CD14-positive monocyte (primary cell): ENCODE measurements at regions not wholly inside any gene's neighbourhood (a gene's known extent, or its start where the extent isn't known, plus 50 kb on each side); places are given as distances from the start of the nearest gene placed in this dataset.
"Not testable (repeated sequence)": the region's sequence is repeated elsewhere in the genome, so short reads cannot be mapped to it uniquely, and the experiment has no call there.

Source experiments
- DNase-seq, 3 donors: peaks; one replicate each; pipeline ENCODE4 v3.0.0-alpha.2; 2011 to 2022
- H2AFZ ChIP-seq: 2 replicates; pipeline ENCODE4 v1.6.0; 2012; ENCODE audit warnings: mild to moderate bottlenecking, low read depth, low read length, inconsistent platforms; ENCODE audit not compliant: insufficient read depth, poor library complexity, severe bottlenecking
- H3K27ac ChIP-seq, 2 donors: 1 replicate in 1 of 2; 2 replicates in 1 of 2; pipeline ENCODE4 v1.5.1; 2012 to 2013; ENCODE audit warnings: low read length in 2 of 2, control low read depth in 1 of 2, inconsistent platforms in 1 of 2, low read depth in 1 of 2, mild to moderate bottlenecking in 1 of 2
- H3K27me3 ChIP-seq, 2 donors: one replicate each; pipeline versions ENCODE4 v1.6.0 to v1.6.1; 2011 to 2013; ENCODE audit warnings: low read length in 2 of 2; ENCODE audit not compliant: control insufficient read depth in 2 of 2, insufficient read depth in 2 of 2
- H3K36me3 ChIP-seq, 2 donors: replicated peaks in 1 of 2; 1 replicate in 1 of 2; 2 replicates in 1 of 2; pipeline versions ENCODE4 v1.5.1 to v1.6.1; 2012 to 2013; ENCODE audit warnings: low read length in 2 of 2, control low read depth in 1 of 2, inconsistent platforms in 1 of 2, mild to moderate bottlenecking in 1 of 2; ENCODE audit not compliant: insufficient read depth in 2 of 2, control insufficient read depth in 1 of 2
- H3K4me1 ChIP-seq, 2 donors: 1 replicate in 1 of 2; 2 replicates in 1 of 2; pipeline versions ENCODE4 v1.5.1 to v1.6.1; 2012 to 2013; ENCODE audit warnings: low read length in 2 of 2, control low read depth in 1 of 2, inconsistent platforms in 1 of 2, mild to moderate bottlenecking in 1 of 2, moderate library complexity in 1 of 2; ENCODE audit not compliant: insufficient read depth in 2 of 2, control insufficient read depth in 1 of 2
- H3K4me2 ChIP-seq: replicated peaks from 2 replicates; pipeline ENCODE3; 2012; ENCODE audit warnings: low read length, moderate library complexity, mild to moderate bottlenecking; ENCODE audit not compliant: poor library complexity, severe bottlenecking; ENCODE audit errors: extremely low read depth
- H3K4me3 ChIP-seq, 3 experiments: fragments of 200-600 bp in 1 of 3; sonication (generic) in 1 of 3; replicated peaks in 1 of 3; 1 replicate in 2 of 3; 2 replicates in 1 of 3; pipeline ENCODE4 v1.5.1; 2011 to 2013; ENCODE audit warnings: low read length in 3 of 3, mild to moderate bottlenecking in 3 of 3, control low read depth in 2 of 3, low read depth in 2 of 3, inconsistent platforms in 1 of 3, moderate library complexity in 1 of 3
- H3K79me2 ChIP-seq: 2 replicates; pipeline ENCODE4 v1.6.0; 2012; ENCODE audit warnings: mild to moderate bottlenecking, control low read depth, inconsistent platforms, low read length, moderate library complexity; ENCODE audit not compliant: insufficient read depth
- H3K9ac ChIP-seq: 2 replicates; pipeline ENCODE4 v1.6.0; 2017; ENCODE audit warnings: low read length, mild to moderate bottlenecking; ENCODE audit not compliant: insufficient read depth, poor library complexity, severe bottlenecking
- H3K9me3 ChIP-seq, 2 donors: replicated peaks in 1 of 2; 1 replicate in 1 of 2; 2 replicates in 1 of 2; pipeline versions ENCODE4 v1.5.1 to v1.6.1; 2012 to 2013; ENCODE audit warnings: low read length in 2 of 2, control low read depth in 1 of 2; ENCODE audit not compliant: control insufficient read depth in 1 of 2, insufficient read depth in 1 of 2
- H4K20me1 ChIP-seq: 2 replicates; pipeline ENCODE4 v1.6.0; 2012; ENCODE audit warnings: mild to moderate bottlenecking, low read length, control low read depth, moderate library complexity; ENCODE audit not compliant: insufficient read depth
- H3K27ac Mint-ChIP-seq, 7 donors: one replicate each; pipeline ENCODE4 v1.8.0; 2020; ENCODE audit warnings: mild to moderate bottlenecking in 7 of 7, mixed read lengths in 7 of 7, moderate library complexity in 6 of 7, inconsistent platforms in 2 of 7
- H3K27me3 Mint-ChIP-seq, 3 donors: one replicate each; pipeline ENCODE4 v1.8.0; 2021 to 2022; ENCODE audit warnings: low read depth in 3 of 3, mild to moderate bottlenecking in 3 of 3, mixed read lengths in 3 of 3, moderate library complexity in 3 of 3, inconsistent platforms in 1 of 3
- H3K36me3 Mint-ChIP-seq, 2 donors: one replicate each; pipeline ENCODE4 v1.8.0; 2020; ENCODE audit warnings: mixed read lengths in 2 of 2, inconsistent platforms in 1 of 2, mild to moderate bottlenecking in 1 of 2
- H3K4me1 Mint-ChIP-seq: one replicate; pipeline ENCODE4 v1.8.0; 2020; ENCODE audit warnings: mild to moderate bottlenecking, mixed read lengths
- H3K4me3 Mint-ChIP-seq, 2 donors: one replicate each; pipeline ENCODE4 v1.8.0; 2020; ENCODE audit warnings: mild to moderate bottlenecking in 2 of 2, mixed read lengths in 2 of 2, moderate library complexity in 1 of 2
- H3K9me3 Mint-ChIP-seq, 7 donors: one replicate each; pipeline ENCODE4 v1.8.0; 2020 to 2022; ENCODE audit warnings: mixed read lengths in 7 of 7, mild to moderate bottlenecking in 6 of 7, moderate library complexity in 6 of 7, inconsistent platforms in 2 of 7
- CTCF ChIP-seq: fragments of 200-600 bp; IDR thresholded peaks from one replicate; pipeline ENCODE4 v1.8.0; 2022; ENCODE audit warnings: antibody characterized with exemption, mild to moderate bottlenecking
- WGBS: methylation state at CpG from one replicate; pipeline ENCODE4 v1.1.5; 2013; ENCODE audit warnings: missing lambda C conversion rate; ENCODE audit not compliant: insufficient coverage; 5-methylcytosine and 5-hydroxymethylcytosine counted together
- intact Hi-C, 2 donors: fragments of 100-400 bp; cut with micrococcal nuclease; formaldehyde crosslinking; loops; one replicate each; pipeline versions ENCODE4 v1.15.0 to v1.15.1; 2023

GRCh38 chr10:37496061-37496460 is 361.3 kb downstream of the ZNF248 start:
- Mint-ChIP-seq H3K36me3 (no peaks in the 10 kb centered on the region), H3K27me3 (peaks cover 0 to 1% (median 0%) of the 10 kb centered on the region in 3 donors), H3K4me3 (no peak overlapping the region), H3K4me1 (no peaks in the 10 kb centered on the region), H3K9me3 (peaks cover 0 to 13% (median 0%) of the 10 kb centered on the region in 7 donors), H3K27ac (no peak overlapping the region)
- Histone ChIP-seq H3K4me3 (no peak overlapping the region), H3K27ac (no peak overlapping the region), H3K27me3 (no peaks in the 10 kb centered on the region), H3K36me3 (no peaks in the 10 kb centered on the region), H3K4me1 (no peaks in the 10 kb centered on the region), H4K20me1 (no peaks in the 10 kb centered on the region), H3K79me2 (no peaks in the 10 kb centered on the region), H3K9me3 (no peaks in the 10 kb centered on the region), H2AFZ (no peak overlapping the region), H3K4me2 (no peak overlapping the region), H3K9ac (no peak overlapping the region)
- no peak for TF ChIP-seq CTCF
- no peak for DNase-seq
- intact Hi-C loops = no loop called here
- 80% methylated on average over 2 of the region's 3 CpGs for WGBS

GRCh38 chr10:37495415-37495814 is 362.0 kb downstream of the ZNF248 start:
- DNase-seq = no peak
- no peak overlapping the region for H2AFZ ChIP-seq
- no peak overlapping the region for H3K4me3 ChIP-seq
- H3K4me1 ChIP-seq = no peaks in the 10 kb centered on the region
- Mint-ChIP-seq H3K9me3 (peaks cover 0 to 13% (median 0%) of the 10 kb centered on the region in 7 donors), H3K27me3 (peaks cover 0 to 1% (median 0%) of the 10 kb centered on the region in 3 donors), H3K36me3 (no peaks in the 10 kb centered on the region), H3K27ac (no peak overlapping the region), H3K4me1 (no peaks in the 10 kb centered on the region), H3K4me3 (no peak overlapping the region)
- no peaks in the 10 kb centered on the region for H3K27me3 ChIP-seq
- no peaks in the 10 kb centered on the region for H4K20me1 ChIP-seq
- intact Hi-C loops = no loop called here
- H3K79me2 ChIP-seq = no peaks in the 10 kb centered on the region
- H3K9me3 ChIP-seq = peaks cover 0 to 4% of the 10 kb centered on the region in 2 donors
- H3K27ac ChIP-seq = no peak overlapping the region
- no peaks in the 10 kb centered on the region for H3K36me3 ChIP-seq
- no CpG with 5 or more reads among the region's 1 CpG for WGBS
- H3K4me2 ChIP-seq = no peak overlapping the region
- no peak for TF ChIP-seq CTCF
- no peak overlapping the region for H3K9ac ChIP-seq

GRCh38 chr10:37493185-37493796 is 364.1 kb downstream of the ZNF248 start:
- intact Hi-C loops, H3K27me3 Mint-ChIP-seq, H3K4me1 ChIP-seq, DNase-seq, H3K27ac Mint-ChIP-seq, H3K4me2 ChIP-seq, H3K36me3 Mint-ChIP-seq, H3K27me3 ChIP-seq, H3K79me2 ChIP-seq, H3K36me3 ChIP-seq, H4K20me1 ChIP-seq, H3K4me3 Mint-ChIP-seq, H3K27ac ChIP-seq, H3K9ac ChIP-seq, H3K4me1 Mint-ChIP-seq, H2AFZ ChIP-seq, H3K4me3 ChIP-seq: not testable (repeated sequence)
- peaks cover 0 to 23% (median 6%) of the 10 kb centered on the region in 7 donors for H3K9me3 Mint-ChIP-seq
- WGBS = 100% methylated on average over 2 of the region's 3 CpGs
- peaks cover 17 to 19% of the 10 kb centered on the region in 2 donors for H3K9me3 ChIP-seq
